SK-N-SH treated with all-trans-retinoic acid at 6 μM for 48 hours (cell line): ENCODE measurements at regions not wholly inside any gene's neighbourhood (a gene's known extent, or its start where the extent isn't known, plus 50 kb on each side); places are given as distances from the start of the nearest gene placed in this dataset.
A peak's percentile ranks its signal among the peaks of the same experiment; 100 is the strongest.

Experiments
- ATAC-seq: fragments of 200-7000 bp; cut with Tn5 transposase; 3 replicates; pipeline ENCODE4 v1.9.1; 2020; ENCODE audit warnings: mild to moderate bottlenecking, moderate library complexity
- ARNTL ChIP-seq: fragments of 450-650 bp; formaldehyde crosslinking; IDR thresholded peaks from 2 replicates; pipeline ENCODE4 v1.5.0; 2020; ENCODE audit warnings: low read depth, mild to moderate bottlenecking, moderate library complexity, borderline replicate concordance
- BACH2 ChIP-seq: fragments of 250-450 bp; sonication (Bioruptor Pico); IDR thresholded peaks from 2 replicates; pipeline ENCODE4 v1.9.0; 2021; ENCODE audit warnings: mild to moderate bottlenecking, borderline replicate concordance
- ESRRG ChIP-seq: fragments of 250-450 bp; sonication (Bioruptor Pico); IDR thresholded peaks from 2 replicates; pipeline ENCODE4 v1.6.1; 2021; ENCODE audit warnings: mild to moderate bottlenecking
- GLIS3 ChIP-seq: fragments of 250-450 bp; sonication (Bioruptor Pico); IDR thresholded peaks from 2 replicates; pipeline ENCODE4 v1.5.0; 2020; ENCODE audit warnings: mild to moderate bottlenecking, moderate library complexity
- ISL1 ChIP-seq: fragments of 250-450 bp; sonication (Bioruptor Pico); IDR thresholded peaks from 2 replicates; pipeline ENCODE4 v2.1.2; 2022; ENCODE audit warnings: mild to moderate bottlenecking, moderate library complexity
- RARB ChIP-seq: fragments of 250-450 bp; sonication (Bioruptor Pico); IDR thresholded peaks from 2 replicates; pipeline ENCODE4 v1.8.0; 2021; ENCODE audit warnings: mild to moderate bottlenecking, moderate library complexity
- TCF4 ChIP-seq: fragments of 250-450 bp; sonication (Bioruptor Pico); IDR thresholded peaks from 2 replicates; pipeline ENCODE4 v1.8.0; 2021; ENCODE audit warnings: mild to moderate bottlenecking, moderate library complexity, borderline replicate concordance
- TOX ChIP-seq: fragments of 250-450 bp; sonication (Bioruptor Pico); IDR thresholded peaks from 2 replicates; pipeline ENCODE4 v1.8.0; 2021; ENCODE audit warnings: mild to moderate bottlenecking, moderate library complexity, borderline replicate concordance
- ZC3H10 ChIP-seq: fragments of 250-450 bp; sonication (Bioruptor Pico); IDR thresholded peaks from 2 replicates; pipeline ENCODE4 v1.5.1; 2021; ENCODE audit warnings: mild to moderate bottlenecking, moderate library complexity
- ZFP3 ChIP-seq: fragments of 250-450 bp; sonication (Bioruptor Pico); IDR thresholded peaks from 2 replicates; pipeline ENCODE4 v1.5.0; 2020; ENCODE audit warnings: mild to moderate bottlenecking, moderate library complexity
- ZFP30 ChIP-seq: fragments of 450-650 bp; formaldehyde crosslinking; IDR thresholded peaks from 2 replicates; pipeline ENCODE4 v1.5.0; 2022; ENCODE audit warnings: mild to moderate bottlenecking, moderate library complexity
- ZNF565 ChIP-seq: fragments of 450-650 bp; formaldehyde crosslinking; conservative IDR thresholded peaks from 2 replicates; pipeline ENCODE4 v1.5.0; 2020; ENCODE audit warnings: low read depth, mild to moderate bottlenecking, moderate library complexity
- ZNF70 ChIP-seq: fragments of 450-650 bp; formaldehyde crosslinking; IDR thresholded peaks from 2 replicates; pipeline ENCODE4 v1.5.0; 2020; ENCODE audit warnings: mild to moderate bottlenecking, moderate library complexity
- ZNF8 ChIP-seq: fragments of 450-650 bp; formaldehyde crosslinking; IDR thresholded peaks from 2 replicates; pipeline ENCODE4 v1.5.0; 2020; ENCODE audit warnings: mild to moderate bottlenecking, moderate library complexity
- TF ChIP-seq, protein P1 (sequence below): fragments of 250-450 bp; sonication (Bioruptor Pico); IDR thresholded peaks from 2 replicates; pipeline ENCODE4 v1.5.1; 2020; ENCODE audit warnings: low read depth, mild to moderate bottlenecking, moderate library complexity
- TF ChIP-seq, protein P2 (sequence below): fragments of 250-450 bp; sonication (Bioruptor Pico); IDR thresholded peaks from 2 replicates; pipeline ENCODE4 v1.8.0; 2021; ENCODE audit warnings: low read depth, mild to moderate bottlenecking, moderate library complexity, borderline replicate concordance
- TF ChIP-seq, protein P3 (sequence below): fragments of 250-450 bp; sonication (Bioruptor Pico); IDR thresholded peaks from 2 replicates; pipeline ENCODE4 v1.5.1; 2021; ENCODE audit warnings: mild to moderate bottlenecking, moderate library complexity
- TF ChIP-seq, protein P4 (sequence below): fragments of 250-450 bp; sonication (Bioruptor Pico); IDR thresholded peaks from 2 replicates; pipeline ENCODE4 v1.8.0; 2020; ENCODE audit warnings: mild to moderate bottlenecking, moderate library complexity, borderline replicate concordance
- TF ChIP-seq, protein P5 (sequence below): fragments of 250-450 bp; sonication (Bioruptor Pico); IDR thresholded peaks from 2 replicates; pipeline ENCODE4 v1.5.0; 2020; ENCODE audit warnings: mild to moderate bottlenecking, moderate library complexity

DNA sequence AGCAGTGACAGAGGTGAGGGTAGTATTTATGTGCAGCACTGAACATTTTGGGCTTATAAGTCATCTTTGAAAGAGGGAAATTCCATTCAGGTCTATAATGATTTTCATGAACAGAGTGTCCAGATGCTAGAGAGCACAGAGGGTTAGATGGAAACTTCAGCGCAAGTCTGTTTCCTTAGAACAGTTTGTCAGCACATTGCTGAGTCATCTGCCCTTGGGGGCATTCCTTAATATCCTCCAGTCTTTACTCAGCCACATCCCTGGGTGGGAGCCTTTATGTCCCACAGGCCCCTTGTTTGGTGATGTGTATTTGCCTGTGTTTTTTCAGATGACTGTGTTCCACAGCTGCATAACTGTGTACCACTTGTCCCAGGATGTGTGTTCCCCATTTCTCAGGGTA lies 138.5 kb upstream of the S1PR3 start:
- peak; percentile 86 for ATAC-seq
- no peak for TF ChIP-seq ZFP3 (CRISPR knock-in tag)
- TF ChIP-seq, protein P1, sequence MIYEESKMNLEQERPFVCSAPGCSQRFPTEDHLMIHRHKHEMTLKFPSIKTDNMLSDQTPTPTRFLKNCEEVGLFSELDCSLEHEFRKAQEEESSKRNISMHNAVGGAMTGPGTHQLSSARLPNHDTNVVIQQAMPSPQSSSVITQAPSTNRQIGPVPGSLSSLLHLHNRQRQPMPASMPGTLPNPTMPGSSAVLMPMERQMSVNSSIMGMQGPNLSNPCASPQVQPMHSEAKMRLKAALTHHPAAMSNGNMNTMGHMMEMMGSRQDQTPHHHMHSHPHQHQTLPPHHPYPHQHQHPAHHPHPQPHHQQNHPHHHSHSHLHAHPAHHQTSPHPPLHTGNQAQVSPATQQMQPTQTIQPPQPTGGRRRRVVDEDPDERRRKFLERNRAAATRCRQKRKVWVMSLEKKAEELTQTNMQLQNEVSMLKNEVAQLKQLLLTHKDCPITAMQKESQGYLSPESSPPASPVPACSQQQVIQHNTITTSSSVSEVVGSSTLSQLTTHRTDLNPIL, result no peak
- no peak for TF ChIP-seq ZNF565
- no peak for TF ChIP-seq TOX (CRISPR knock-in tag)
- no peak for TF ChIP-seq ARNTL (CRISPR knock-in tag)
- TF ChIP-seq GLIS3 (CRISPR knock-in tag), result no peak
- TF ChIP-seq ZNF8 (CRISPR knock-in tag), result no peak

DNA sequence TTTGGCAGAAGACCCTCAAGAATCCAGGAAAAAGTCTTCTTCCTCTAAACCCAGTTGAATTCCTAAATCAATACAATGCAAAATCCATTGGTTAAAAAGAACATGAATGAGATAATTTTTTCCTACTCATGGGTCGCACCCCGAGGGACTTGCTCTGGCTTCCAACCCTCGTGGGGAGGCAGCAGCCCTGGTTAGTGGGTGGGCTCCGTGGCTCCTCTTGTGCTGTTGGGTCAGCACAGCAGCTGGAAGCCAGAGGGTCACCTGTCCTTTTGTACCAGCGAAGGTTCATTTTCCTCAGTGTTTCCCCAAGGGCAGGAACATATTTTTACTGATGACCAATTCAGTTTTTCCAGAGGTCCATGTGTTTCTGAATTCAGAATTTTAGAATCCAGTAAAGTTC lies 120.6 kb upstream of the S1PR3 start:
- ATAC-seq, result no peak
- TF ChIP-seq, protein P2, sequence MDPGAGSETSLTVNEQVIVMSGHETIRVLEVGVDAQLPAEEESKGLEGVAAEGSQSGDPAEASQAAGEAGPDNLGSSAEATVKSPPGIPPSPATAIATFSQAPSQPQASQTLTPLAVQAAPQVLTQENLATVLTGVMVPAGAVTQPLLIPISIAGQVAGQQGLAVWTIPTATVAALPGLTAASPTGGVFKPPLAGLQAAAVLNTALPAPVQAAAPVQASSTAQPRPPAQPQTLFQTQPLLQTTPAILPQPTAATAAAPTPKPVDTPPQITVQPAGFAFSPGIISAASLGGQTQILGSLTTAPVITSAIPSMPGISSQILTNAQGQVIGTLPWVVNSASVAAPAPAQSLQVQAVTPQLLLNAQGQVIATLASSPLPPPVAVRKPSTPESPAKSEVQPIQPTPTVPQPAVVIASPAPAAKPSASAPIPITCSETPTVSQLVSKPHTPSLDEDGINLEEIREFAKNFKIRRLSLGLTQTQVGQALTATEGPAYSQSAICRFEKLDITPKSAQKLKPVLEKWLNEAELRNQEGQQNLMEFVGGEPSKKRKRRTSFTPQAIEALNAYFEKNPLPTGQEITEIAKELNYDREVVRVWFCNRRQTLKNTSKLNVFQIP (CRISPR knock-in tag), result no peak
- TF ChIP-seq, protein P3, sequence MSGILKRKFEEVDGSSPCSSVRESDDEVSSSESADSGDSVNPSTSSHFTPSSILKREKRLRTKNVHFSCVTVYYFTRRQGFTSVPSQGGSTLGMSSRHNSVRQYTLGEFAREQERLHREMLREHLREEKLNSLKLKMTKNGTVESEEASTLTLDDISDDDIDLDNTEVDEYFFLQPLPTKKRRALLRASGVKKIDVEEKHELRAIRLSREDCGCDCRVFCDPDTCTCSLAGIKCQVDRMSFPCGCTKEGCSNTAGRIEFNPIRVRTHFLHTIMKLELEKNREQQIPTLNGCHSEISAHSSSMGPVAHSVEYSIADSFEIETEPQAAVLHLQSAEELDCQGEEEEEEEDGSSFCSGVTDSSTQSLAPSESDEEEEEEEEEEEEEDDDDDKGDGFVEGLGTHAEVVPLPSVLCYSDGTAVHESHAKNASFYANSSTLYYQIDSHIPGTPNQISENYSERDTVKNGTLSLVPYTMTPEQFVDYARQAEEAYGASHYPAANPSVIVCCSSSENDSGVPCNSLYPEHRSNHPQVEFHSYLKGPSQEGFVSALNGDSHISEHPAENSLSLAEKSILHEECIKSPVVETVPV (CRISPR knock-in tag), result no peak
- TF ChIP-seq ZFP30 (CRISPR knock-in tag), result no peak
- TF ChIP-seq, protein P4, sequence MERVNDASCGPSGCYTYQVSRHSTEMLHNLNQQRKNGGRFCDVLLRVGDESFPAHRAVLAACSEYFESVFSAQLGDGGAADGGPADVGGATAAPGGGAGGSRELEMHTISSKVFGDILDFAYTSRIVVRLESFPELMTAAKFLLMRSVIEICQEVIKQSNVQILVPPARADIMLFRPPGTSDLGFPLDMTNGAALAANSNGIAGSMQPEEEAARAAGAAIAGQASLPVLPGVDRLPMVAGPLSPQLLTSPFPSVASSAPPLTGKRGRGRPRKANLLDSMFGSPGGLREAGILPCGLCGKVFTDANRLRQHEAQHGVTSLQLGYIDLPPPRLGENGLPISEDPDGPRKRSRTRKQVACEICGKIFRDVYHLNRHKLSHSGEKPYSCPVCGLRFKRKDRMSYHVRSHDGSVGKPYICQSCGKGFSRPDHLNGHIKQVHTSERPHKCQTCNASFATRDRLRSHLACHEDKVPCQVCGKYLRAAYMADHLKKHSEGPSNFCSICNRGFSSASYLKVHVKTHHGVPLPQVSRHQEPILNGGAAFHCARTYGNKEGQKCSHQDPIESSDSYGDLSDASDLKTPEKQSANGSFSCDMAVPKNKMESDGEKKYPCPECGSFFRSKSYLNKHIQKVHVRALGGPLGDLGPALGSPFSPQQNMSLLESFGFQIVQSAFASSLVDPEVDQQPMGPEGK (CRISPR knock-in tag), result no peak
- TF ChIP-seq BACH2 (CRISPR knock-in tag), result no peak
- no peak for TF ChIP-seq GLIS3 (CRISPR knock-in tag)
- TF ChIP-seq ZNF70 (CRISPR knock-in tag), result no peak
- TF ChIP-seq ZNF8 (CRISPR knock-in tag), result no peak
- TF ChIP-seq ZNF565, result no peak
- TF ChIP-seq, protein P5, sequence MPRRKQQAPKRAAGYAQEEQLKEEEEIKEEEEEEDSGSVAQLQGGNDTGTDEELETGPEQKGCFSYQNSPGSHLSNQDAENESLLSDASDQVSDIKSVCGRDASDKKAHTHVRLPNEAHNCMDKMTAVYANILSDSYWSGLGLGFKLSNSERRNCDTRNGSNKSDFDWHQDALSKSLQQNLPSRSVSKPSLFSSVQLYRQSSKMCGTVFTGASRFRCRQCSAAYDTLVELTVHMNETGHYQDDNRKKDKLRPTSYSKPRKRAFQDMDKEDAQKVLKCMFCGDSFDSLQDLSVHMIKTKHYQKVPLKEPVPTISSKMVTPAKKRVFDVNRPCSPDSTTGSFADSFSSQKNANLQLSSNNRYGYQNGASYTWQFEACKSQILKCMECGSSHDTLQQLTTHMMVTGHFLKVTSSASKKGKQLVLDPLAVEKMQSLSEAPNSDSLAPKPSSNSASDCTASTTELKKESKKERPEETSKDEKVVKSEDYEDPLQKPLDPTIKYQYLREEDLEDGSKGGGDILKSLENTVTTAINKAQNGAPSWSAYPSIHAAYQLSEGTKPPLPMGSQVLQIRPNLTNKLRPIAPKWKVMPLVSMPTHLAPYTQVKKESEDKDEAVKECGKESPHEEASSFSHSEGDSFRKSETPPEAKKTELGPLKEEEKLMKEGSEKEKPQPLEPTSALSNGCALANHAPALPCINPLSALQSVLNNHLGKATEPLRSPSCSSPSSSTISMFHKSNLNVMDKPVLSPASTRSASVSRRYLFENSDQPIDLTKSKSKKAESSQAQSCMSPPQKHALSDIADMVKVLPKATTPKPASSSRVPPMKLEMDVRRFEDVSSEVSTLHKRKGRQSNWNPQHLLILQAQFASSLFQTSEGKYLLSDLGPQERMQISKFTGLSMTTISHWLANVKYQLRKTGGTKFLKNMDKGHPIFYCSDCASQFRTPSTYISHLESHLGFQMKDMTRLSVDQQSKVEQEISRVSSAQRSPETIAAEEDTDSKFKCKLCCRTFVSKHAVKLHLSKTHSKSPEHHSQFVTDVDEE (CRISPR knock-in tag), result no peak
- TF ChIP-seq ZC3H10 (CRISPR knock-in tag), result no peak
- no peak for TF ChIP-seq ESRRG (CRISPR knock-in tag)
- no peak for TF ChIP-seq ISL1 (CRISPR knock-in tag)
- TF ChIP-seq ZFP3 (CRISPR knock-in tag), result no peak
- TF ChIP-seq, protein P1, result no peak

DNA sequence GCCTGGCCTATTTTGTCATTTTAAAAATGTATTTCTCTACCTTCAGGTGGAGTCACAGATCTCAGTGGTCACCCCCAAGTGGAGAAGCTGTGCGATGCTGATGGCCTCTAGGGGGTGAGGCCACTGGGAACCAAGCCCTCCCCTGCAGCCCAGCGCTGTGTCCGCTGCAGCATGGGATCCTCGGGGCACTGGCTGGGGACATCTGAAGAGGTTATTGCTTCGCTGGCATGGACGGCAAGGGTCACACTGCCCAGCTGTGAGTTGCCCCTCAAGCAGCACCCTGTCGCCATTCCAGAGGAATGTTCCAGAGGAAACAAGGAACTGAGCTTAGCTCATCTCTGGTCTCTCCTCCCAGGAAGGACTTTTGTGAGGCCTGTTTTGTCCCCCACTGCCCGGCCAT lies 119.6 kb upstream of the S1PR3 start:
- no peak for ATAC-seq
- TF ChIP-seq RARB, result no peak
- TF ChIP-seq TCF4 (CRISPR knock-in tag), result no peak
- TF ChIP-seq ESRRG (CRISPR knock-in tag), result no peak
- no peak for TF ChIP-seq ARNTL (CRISPR knock-in tag)
- no peak for TF ChIP-seq BACH2 (CRISPR knock-in tag)
- TF ChIP-seq ZNF8 (CRISPR knock-in tag), result no peak
- TF ChIP-seq, protein P4 (CRISPR knock-in tag), result no peak
- no peak for TF ChIP-seq GLIS3 (CRISPR knock-in tag)
- no peak for TF ChIP-seq ZNF70 (CRISPR knock-in tag)
